GM19035 (cell line): ENCODE measurements at regions not wholly inside any gene's neighbourhood (a gene's known extent, or its start where the extent isn't known, plus 50 kb on each side); places are given as distances from the start of the nearest gene placed in this dataset.
"Not testable (repeated sequence)": the region's sequence is repeated elsewhere in the genome, so short reads cannot be mapped to it uniquely, and the experiment has no call there.

ENCODE experiments used
- ATAC-seq: cut with Tn5 transposase; IDR thresholded peaks from one replicate; pipeline ENCODE4 v1.9.1; 2021; ENCODE audit not compliant: unreplicated experiment

GRCh38 chr2:64936809-64937208 lies 52.4 kb upstream of the SLC1A4 start:
- ATAC-seq = no peak

- not testable (repeated sequence) for ATAC-seq
Measured at GRCh38 chr2:64937314-64937686, 51.9 kb upstream of the SLC1A4 start.

GRCh38 chr2:64937687-64938491 lies 51.3 kb upstream of the SLC1A4 start:
- peak; percentile 47 for ATAC-seq

GRCh38 chr2:64938607-64939285 lies 50.5 kb upstream of the SLC1A4 start:
- no peak for ATAC-seq

DNA sequence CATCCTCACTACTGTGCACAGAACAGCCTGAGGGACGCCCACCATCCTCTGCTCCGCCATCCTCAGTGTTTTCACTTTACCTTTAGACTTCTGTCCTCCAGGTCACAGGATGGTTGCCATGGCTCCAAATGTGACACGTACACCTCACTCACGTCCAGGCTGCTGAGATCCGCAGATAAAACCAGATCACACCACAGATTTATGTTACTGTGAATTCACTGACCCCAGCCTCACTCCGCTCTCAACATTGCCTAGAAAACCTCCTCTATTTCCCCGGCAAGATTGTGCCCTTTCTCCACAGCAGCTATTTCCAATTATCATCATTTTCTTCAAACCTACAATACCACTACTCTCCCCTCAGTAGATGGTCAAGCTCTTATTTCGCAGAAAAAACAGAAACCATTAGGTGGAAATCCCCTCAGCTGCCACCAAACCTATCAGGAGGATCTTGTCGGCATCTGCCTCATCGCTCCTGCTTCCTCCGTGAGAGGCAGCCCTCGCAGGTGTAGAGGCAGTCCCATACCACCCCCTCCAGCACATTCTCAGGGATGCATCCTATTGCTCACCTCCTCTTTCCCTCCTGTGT lies 49.8 kb upstream of the SLC1A4 start:
- peak; percentile 53 for ATAC-seq
